HG02571 (cell line): ENCODE measurements at regions not wholly inside any gene's neighbourhood (a gene's known extent, or its start where the extent isn't known, plus 50 kb on each side); places are given as distances from the start of the nearest gene placed in this dataset.
A peak's percentile ranks its signal among the peaks of the same experiment; 100 is the strongest.

Source experiments
- ATAC-seq: cut with Tn5 transposase; IDR thresholded peaks from one replicate; pipeline ENCODE4 v1.9.1; 2021; ENCODE audit warnings: mild to moderate bottlenecking, moderate library complexity; ENCODE audit not compliant: unreplicated experiment

DNA sequence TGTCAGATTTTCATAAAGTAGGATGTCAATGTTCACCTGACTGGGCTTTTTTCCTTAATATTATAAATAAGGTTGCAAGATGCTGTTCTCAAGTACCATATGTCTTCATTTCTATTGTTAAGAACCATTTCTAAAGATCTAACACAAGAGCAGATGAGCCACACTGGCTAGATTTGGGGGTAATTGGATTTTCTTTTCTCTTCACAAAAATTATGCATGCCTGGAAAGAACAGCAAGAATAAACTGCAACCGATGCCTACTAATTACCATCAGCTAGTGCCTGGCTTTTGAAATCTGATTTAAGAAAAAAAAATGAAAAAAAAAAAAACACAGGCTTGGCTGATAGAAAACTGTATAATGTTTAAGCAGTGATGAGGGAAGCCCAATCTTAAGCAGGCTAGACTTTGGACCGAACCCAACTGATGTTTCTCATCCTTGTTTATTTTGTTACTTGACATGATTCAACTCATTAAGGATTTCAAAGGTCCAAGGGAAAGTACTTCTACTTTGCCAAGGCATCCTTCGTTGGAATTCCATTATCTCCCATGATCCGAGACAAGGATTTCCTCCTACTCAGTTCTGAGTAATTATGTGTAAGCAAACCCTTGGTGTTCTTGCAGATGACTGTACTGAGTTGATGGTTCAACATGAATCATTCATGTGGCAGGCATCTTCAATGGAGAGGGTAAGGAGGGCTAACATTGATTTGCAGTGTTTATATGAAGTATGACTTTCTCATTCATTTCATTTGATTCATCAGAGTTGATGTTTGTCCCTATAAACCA, 300.5 kb downstream of the SPRY2 start:
- ATAC-seq, result no peak

DNA sequence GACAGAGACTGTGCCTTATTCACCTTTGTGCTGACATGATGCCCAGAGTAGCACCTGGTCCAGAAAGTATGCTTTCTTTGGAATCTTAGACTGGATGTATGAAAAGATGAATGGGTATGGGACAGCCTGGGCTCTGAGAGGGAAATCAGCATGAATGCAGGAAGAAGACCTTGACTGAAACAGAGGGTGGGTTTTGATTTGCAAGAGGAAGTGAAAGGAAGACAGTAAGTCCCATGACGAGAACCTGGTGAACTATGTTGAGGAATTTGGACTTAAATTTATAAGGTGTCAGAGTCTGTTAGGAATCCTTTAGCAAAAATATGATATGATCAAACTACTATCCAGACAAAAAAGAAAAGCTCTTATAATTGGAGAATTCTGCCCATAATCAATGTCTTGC, 301.9 kb downstream of the SPRY2 start:
- ATAC-seq, result no peak

DNA sequence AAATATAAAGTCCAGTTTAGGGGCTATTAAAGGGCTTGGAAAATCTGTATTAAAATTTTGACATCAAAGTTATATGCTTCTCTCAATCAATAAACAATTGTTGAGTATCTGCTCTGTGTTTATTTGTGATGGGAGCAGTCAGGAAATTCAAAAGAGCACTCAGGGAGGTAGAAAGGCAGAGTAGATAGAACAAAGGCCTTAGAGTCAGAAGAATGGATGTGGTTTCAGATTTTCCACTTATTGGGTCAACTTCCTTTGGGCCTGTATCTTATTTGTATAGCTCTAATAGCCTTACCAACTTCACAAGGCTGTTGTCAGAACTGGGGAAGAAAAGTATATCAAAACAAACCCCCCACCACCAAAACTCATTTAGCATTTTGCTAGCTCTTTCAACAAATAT, 302.6 kb downstream of the SPRY2 start:
- no peak for ATAC-seq

DNA sequence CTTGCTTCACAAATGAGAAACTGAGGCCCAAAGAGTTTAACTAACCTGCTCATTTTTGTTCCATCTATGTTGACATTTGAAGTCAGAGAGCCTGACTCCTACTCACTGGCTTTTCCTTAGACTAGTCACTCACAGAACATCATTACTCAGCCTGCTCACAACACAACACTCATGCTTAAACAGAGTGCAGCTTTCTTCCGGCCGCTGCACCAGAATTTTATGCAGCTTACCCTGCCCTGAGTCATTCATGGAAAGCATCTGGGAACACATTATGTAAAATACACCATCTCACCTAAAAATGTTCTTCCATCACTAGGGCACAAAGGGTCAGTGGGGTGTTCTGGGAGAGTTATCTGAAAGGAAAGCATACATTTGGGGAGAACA, 303.4 kb downstream of the SPRY2 start:
- ATAC-seq, result no peak

DNA sequence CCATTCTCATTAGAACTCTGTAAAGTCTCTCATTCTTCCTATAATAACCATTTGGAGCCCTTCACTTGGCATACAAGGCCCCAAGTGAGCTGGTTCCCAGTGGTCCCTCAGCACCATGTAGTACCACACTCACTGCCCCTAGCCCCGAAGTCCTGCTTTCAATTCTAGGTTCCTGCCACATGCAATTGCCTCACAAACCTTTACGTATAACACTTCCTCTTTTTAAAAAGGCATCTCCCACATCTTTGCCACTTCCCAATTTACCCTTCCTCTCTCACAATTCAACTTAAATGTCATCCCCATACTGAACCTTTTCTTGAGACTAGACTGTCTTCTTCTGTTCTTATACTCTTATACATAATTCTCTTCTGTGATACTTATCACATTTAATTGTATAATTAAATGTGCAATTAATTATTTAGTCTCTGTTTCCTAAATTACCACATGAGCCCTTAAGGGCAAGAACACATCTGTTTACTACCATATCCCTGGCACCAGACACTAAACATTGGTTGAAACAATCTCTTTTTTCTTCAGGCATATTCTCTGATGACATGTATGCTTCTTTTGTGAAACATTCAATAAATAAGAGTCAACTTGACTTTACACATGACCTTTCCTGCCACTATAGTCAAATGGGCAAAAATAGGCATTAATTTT, 304.0 kb downstream of the SPRY2 start:
- peak; percentile 56 for ATAC-seq

DNA sequence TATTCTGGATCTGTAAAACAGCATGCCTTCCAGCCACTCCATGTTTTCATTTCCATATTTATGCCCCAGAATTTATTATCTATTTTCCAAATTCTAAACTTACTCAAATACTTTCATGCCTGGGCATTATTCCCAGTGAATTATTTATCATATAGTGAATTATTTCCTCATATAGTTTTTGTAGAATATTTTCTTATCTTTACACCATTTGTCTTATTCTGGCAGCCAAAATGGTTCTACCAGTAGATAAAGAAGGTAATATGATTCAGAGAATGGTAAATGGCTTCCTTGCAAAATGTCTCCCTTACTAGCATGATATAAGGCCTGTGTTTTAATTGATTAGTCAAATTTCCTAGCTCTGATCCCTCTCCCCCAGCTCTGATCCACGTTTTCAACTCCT, 305.8 kb downstream of the SPRY2 start:
- no peak for ATAC-seq

DNA sequence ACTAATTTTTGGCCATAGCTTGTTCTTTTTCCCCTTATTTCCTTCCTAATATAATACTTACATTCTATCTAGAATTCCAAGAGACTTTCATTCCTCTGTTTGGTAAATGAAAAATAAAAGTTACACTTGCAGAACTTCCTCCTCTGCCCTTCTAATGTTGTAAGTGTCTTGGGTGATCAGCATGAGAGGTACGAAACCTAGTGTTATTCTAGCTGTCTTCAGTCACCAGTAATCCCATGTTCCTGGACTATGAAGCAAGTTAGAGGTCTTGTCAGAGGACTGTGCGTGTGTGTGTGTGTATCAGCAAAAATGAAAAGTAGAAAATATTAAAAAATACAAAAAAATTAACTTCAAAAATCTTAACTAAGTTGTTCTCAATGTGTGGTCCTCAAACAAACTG, 307.0 kb downstream of the SPRY2 start:
- no peak for ATAC-seq

DNA sequence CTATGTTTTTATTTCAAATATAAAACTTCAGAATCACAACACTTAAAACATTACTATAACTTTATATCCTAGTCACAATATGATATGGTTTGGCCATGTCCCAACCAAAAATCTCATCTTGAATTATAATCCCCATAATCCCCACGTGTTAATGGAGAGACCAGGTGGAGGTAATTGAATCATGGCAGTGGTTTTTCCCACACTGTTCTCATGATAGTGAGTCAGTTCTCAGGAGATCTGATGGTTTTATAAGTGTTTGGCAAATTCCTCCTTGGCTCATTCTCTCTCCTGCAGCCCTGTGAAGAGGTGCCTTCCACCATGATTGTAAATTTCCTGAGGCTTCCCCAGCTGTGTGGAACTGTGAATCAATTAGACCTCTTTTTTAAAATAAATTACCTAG, 307.6 kb downstream of the SPRY2 start:
- no peak for ATAC-seq

DNA sequence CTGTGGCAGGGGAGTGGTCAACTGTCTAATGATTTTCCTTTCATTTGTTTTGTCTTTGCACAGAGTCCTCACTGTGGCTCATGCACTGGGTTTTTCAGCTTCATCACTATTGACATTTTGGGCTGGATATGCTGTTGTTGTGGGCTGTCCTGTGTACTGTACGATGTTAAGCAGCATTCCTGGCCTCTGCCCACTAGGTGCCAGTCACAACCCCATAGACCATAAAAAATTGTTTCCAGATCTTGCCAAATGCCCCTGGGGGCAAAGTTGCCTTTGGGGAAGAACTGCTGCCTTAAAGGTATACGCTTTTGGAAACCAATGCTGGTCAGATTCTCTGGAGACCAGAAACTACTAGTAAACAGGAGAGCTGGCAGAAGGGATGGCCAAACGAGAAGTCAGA, 310.4 kb downstream of the SPRY2 start:
- ATAC-seq, result no peak

DNA sequence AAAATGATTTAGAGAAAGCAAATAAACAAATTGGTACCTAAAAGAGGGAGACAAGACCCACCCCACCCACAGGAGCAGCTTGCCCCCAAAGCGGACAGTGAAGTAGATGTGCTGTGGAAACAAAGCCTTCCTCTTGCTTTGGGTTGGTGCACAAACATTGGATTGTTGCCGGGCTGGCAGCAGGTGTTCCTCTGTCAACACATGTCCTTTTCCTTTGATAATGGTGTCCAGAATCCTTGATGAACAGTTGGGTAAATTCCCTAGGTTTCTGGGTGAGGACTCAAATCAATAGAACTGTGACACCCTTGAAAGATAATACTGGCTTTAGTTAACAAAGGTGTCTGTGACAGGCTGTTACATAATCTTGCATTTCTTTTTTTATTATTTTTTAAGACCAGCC, 311.8 kb downstream of the SPRY2 start:
- ATAC-seq, result no peak

DNA sequence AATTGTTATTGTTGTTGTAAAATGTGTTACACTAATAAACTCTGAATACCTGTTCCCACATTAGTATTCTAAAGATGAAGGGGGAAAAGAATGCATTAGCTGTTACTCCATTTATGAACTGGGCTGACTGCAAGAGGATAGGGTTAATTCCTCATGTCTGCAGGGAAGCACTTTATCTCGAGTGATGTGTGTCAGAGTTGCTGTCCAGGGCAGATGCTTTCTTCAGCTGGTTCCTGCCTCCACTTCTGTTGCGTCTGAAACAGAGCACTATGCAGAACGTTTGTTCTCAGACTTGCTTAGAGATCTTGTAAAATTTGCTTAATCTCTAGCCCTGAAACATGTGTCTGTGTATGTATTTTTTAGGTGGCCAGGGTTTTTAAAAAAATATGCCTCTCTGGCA, 318.8 kb downstream of the SPRY2 start:
- ATAC-seq, result no peak

DNA sequence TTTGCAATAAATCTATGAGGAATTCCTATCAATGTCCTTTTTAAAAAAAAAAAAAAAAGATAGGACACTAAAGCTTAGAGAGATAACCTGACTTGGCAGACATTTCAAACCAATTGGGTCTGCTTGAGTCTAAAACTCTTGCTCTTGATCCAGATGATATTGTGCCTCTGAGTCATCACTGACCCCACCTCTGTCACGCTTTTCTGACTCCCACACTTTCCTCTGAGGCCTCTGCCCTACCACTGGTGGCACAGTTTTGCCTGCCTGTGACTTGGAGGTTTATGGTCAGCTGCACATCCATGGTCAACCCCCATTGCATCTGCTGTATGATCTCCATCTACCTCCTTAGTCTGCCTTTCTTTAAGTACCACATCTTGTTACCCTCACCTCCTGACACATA, 328.7 kb downstream of the SPRY2 start:
- ATAC-seq, result peak; percentile 69

DNA sequence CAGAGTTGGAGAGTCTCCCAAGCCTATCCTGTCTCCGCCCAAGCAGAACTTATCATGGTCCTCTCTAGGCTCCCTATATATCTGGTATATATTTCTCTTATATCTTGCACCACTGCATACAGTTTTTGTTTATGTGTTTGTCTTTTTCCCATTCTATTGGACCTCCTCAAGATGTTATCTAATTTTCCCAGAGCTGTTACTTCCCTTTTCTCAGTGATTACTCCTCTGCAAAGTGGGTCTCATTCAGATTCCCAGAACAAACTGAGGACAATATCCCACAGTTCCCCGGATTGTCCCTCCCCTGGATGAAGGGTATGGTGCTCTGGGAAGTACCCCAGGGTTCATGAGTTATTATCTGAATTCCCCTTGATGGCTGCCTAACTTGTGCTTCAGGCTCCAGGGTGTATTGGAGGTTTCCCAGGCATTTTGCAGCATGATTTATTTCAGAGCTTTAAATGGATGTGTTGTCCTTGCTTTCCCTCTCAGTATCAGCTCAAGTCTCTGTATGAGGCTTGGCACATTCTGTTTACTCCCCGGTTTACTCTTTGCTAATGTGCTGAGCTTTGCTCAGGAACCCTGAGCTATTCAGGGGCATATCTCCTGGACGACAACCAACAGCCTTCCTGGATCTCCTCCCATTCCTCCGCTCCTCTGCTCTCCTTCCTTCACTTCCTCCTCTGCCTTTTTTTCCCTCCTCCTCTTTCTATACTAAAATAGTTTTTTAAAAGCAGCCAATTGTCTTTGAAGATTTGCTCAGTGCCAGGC, 329.3 kb downstream of the SPRY2 start:
- no peak for ATAC-seq

DNA sequence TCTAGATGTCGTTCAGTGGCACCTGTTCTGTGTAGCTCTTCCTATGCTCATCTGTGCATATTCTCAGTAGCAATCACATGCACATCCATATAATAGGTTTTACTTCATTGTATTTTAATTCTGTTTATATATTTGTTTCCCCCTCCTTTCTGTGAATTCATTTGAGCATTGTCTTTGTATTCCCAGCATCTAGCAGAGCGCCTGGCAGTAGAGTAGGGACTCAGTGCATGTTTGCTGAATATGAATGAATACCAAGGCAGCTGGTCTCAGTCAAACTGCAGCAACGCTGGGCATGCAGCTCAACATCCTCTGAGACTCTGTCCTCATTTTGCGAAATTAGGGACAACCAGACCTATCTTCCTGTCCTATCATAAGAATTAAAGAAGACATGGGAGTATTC, 330.1 kb downstream of the SPRY2 start:
- no peak for ATAC-seq

DNA sequence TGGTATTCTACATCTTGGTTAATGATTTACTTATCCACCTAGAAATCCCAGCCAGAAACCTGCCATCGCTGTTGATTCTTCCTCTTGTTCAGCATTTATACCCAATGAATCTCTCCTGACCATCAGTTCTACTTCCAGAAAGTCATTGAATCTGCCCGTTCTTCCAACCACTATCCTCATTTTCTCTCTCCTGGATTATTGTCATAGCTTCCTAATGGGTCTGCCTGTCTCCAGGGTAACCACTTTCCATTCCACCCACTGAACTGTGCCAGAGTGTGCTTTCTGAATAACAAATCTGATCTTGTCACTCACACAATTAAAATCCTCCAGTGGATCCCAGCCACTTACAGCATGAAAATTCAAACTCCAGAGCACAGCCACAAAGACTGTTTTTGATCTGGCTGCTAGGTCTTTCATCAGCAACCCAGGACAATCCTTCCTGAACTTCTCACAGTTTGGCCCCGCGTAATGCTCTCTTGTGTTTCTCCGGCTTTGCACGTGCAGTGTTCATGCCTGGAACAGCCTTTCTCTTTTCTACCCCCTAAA, 330.6 kb downstream of the SPRY2 start:
- ATAC-seq, result no peak

DNA sequence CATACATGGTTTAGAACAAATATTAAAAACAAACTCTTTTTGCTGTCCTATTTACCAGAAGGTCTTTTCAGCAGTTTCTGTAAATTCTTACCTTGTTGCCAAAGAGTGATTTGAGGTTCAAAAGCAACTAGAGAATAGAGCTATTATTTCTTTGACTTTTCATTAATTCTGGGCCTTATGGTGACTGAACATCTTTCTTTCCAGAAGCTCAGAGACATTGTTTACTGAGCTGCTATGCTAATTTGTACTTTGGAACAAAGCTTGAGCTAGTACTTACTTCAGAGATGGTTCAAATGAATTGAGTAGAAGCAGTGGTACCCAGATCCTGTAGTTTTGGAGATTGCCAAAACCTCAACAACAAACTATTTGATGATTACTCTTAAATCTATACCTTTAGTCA, 331.2 kb downstream of the SPRY2 start:
- ATAC-seq, result no peak

DNA sequence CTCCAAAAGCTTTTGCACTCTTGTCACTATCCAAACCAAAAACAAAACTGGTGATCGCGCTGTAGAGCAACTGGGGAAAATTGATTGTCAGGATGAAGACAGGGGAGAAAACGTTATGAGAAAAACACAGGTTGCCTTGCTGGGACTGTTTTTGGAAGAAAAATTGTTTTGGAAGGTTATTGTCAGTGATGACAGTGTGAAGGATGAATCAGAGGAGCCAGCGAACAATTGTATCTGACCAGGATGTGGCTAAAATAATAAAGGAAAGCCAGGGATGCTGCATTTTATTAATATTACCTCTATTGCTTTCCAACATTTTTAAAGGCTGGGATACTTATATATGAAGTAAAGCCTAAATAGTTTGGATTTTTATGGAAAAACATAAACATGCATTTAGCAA, 334.0 kb downstream of the SPRY2 start:
- no peak for ATAC-seq

DNA sequence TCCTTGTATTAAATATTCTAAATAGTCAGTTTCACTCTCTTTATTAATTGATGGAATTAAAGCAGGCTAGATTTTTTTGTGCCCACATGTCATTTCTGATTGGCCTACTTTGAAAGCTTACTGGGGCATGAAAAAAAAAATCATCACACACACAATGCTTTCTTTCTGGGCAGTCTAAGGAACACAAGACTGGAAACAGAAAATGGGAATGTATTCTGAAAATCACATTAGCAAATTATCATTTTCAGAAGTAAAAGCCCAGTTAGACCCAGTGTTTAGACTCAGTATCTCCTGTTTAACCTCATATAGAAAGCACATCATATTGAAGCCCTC, 339.4 kb downstream of the SPRY2 start:
- no peak for ATAC-seq

DNA sequence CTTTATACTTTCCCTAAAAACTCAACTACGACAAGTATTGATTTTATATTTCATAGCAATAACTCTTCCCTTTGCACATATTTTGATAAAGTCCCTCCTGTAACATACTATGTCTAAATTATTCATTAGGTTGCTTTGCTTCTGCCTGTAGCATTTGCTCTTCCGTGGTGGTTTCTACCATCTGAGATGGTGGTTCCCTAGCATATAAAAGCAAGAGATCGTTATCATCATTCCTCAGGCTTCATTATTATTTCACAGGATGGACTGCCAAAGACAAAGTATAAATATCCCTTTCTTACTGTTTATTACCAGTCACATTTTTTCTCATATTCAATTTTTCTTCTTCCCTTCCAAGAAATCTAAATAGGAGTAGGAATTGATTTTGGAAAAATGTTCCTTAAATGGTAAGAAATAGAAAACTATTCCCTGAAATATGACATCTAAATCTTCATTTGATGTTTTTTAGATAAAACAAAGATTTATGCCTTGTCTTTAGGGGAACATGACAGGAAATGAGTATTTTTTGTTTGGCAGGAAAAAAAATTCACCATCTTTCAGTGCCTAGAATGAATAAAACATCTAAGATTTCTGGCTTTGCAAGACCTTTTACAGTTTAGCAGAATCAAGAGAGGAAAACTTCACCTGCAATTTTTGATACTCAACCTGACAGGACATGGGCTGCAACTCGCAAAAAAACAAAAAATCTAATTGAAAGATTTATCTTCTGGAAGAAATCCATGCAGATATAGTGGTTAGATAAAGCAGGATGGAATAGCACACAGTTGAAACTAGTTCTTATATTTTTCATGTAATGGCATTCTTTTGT, 340.0 kb downstream of the SPRY2 start:
- no peak for ATAC-seq

DNA sequence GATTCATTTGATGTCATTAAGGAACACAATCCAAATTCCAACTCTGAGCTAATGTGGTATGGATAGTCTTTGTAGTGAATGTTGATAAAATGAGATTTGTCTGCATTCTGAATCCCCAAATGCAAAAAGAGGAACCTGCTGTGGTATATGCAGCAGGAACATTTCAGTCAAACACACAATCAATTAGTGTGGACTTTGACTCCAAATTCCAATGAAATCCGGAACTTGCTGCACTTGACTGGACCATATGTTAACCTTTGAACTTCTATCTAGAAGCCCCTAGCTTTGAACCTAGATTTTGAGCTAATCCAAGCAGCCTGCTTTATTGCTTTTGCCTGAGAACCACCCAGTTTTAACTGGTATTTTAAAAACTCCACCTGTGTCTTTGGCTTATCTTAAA, 341.3 kb downstream of the SPRY2 start:
- ATAC-seq, result no peak

DNA sequence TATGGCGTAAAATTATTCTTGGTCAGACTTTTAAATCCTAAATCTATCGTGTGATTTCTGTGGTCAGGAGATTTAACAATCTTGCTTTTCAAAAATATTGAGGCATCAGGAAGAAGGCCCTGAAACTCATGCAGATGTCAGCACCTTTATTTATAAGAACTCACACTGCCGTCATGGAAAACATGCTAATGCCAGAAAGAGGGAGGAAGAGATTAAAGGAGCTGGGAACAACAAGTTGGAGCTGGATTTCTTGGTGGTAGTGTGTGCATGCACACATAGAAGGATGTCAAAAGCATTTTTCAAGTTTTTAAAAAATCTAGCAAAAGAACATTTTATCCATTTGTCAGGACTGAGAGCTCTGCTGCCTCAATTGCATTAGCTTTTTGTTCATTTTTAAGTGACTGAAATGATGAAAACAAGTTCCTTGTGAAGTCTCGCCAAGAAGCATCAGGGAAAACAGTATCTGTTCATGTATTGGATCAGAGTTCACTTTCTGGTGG, 342.5 kb downstream of the SPRY2 start:
- no peak for ATAC-seq
